GM12892 (cell line): ENCODE measurements at regions not wholly inside any gene's neighbourhood (a gene's known extent, or its start where the extent isn't known, plus 50 kb on each side); places are given as distances from the start of the nearest gene placed in this dataset.

Experiments
- POLR2A ChIP-seq: IDR thresholded peaks from 2 replicates; pipeline ENCODE4 v1.6.1; 2011; ENCODE audit warnings: low read depth, low read length, control low read depth
- TAF1 ChIP-seq: IDR thresholded peaks from 2 replicates; pipeline ENCODE4 v1.6.1; 2011; ENCODE audit warnings: low read depth, mild to moderate bottlenecking, control low read depth, low read length, borderline replicate concordance

- TF ChIP-seq POLR2A (no peak), TAF1 (no peak)
Observed at GRCh38 chr10:29816801-29817558, 182.2 kb upstream of the SVIL start.
